K562 (cell line): ENCODE measurements at regions not wholly inside any gene's neighbourhood (a gene's known extent, or its start where the extent isn't known, plus 50 kb on each side); places are given as distances from the start of the nearest gene placed in this dataset.

Experiments used
- ATAC-seq: fragments of 200-7000 bp; cut with Tn5 transposase; 3 replicates; pipeline ENCODE4 v1.9.1; 2020; ENCODE audit warnings: moderate library complexity
- BruUV-seq: library from RNA; stranded (reverse); fragments of 400-500 nt; replicated peaks from 2 replicates; lab custom pipeline; 2021; lab: Mats Ljungman, UMichigan
- CTCF ChIA-PET: fragments of 300-600 bp; formaldehyde crosslinking; extraction: SDS; loops from one replicate; lab custom pipeline; 2021; ENCODE audit warnings: low intra/inter-chr PET ratio; lab: Yijun Ruan, JAX
- POLR2A ChIA-PET: fragments of 300-600, 350-650 bp; sonication (Branson Sonifier 250); formaldehyde crosslinking; extraction: SDS; loops from one replicate; lab custom pipeline; 2021; ENCODE audit warnings: antibody characterized with exemption, inconsistent platforms; lab: Yijun Ruan, JAX
- DNase-seq, 4 experiments: peaks; one replicate each; pipeline versions ENCODE4 v3.0.0 to v3.0.0-alpha.2; 2011 to 2018; ENCODE audit warnings: low spot score in 3 of 4, mixed read lengths in 3 of 4; ENCODE audit errors: extremely low read depth in 1 of 4
- FAIRE-seq: peaks from 2 replicates; lab custom pipeline; 2011; peaks lifted over from hg19 to GRCh38; lab: Jason Lieb, UNC
- H2AFZ ChIP-seq: 2 replicates; pipeline ENCODE4 v1.6.0; 2011; ENCODE audit warnings: low read depth, low read length, control low read depth, inconsistent platforms
- H3K27ac ChIP-seq: fragments of 200-600 bp; 3 replicates; pipeline ENCODE4 v1.8.0; 2011; ENCODE audit warnings: low read depth, mild to moderate bottlenecking, control low read depth, inconsistent platforms, low read length, moderate library complexity, mixed read lengths; ENCODE audit errors: extremely low read depth
- H3K27me3 ChIP-seq, 2 experiments: fragments of 300-600 bp in 1 of 2; 2 replicates in 1 of 2; 3 replicates in 1 of 2; pipeline versions ENCODE4 v1.6.0 to v1.8.0; 2011; ENCODE audit warnings: inconsistent platforms in 2 of 2, low read length in 2 of 2, mild to moderate bottlenecking in 1 of 2, mixed read lengths in 1 of 2, moderate library complexity in 1 of 2; ENCODE audit not compliant: control insufficient read depth in 2 of 2, insufficient read depth in 2 of 2
- H3K36me3 ChIP-seq: fragments of 300-600 bp; 3 replicates; pipeline ENCODE4 v1.8.0; 2011; ENCODE audit warnings: mild to moderate bottlenecking, low read length, inconsistent platforms; ENCODE audit not compliant: control insufficient read depth, insufficient read depth
- H3K4me1 ChIP-seq, 2 experiments: fragments of 200-600 bp in 1 of 2; replicated peaks in 1 of 2; 2 replicates in 1 of 2; 3 replicates in 1 of 2; pipeline versions ENCODE4 v1.5.1 to v1.8.0; 2011; ENCODE audit warnings: inconsistent platforms in 2 of 2, low read length in 2 of 2, mild to moderate bottlenecking in 1 of 2, mixed read lengths in 1 of 2, moderate library complexity in 1 of 2; ENCODE audit not compliant: control insufficient read depth in 2 of 2, insufficient read depth in 2 of 2
- H3K4me2 ChIP-seq: 2 replicates; pipeline ENCODE4 v1.6.1; 2011; ENCODE audit warnings: low read length, control low read depth, inconsistent platforms, mixed read lengths; ENCODE audit not compliant: insufficient read depth
- H3K4me3 ChIP-seq: fragments of 200-600 bp; sonication (generic), shearing (Covaris generic); 2 replicates; pipeline ENCODE4 v1.5.1; 2016; ENCODE audit warnings: control low read depth, inconsistent platforms
- H3K79me2 ChIP-seq: fragments of 200-600 bp; 3 replicates; pipeline ENCODE4 v1.8.0; 2011; ENCODE audit warnings: low read length, inconsistent platforms; ENCODE audit not compliant: control insufficient read depth, insufficient read depth
- H3K9ac ChIP-seq, 2 experiments: 2 replicates each; pipeline versions ENCODE4 v1.6.0 to v1.6.1; 2011; ENCODE audit warnings: low read depth in 2 of 2, low read length in 2 of 2, control low read depth in 1 of 2, inconsistent platforms in 1 of 2, mild to moderate bottlenecking in 1 of 2, mixed read lengths in 1 of 2; ENCODE audit not compliant: insufficient read depth in 1 of 2
- H3K9me1 ChIP-seq: one replicate; pipeline ENCODE4 v1.6.0; 2011; ENCODE audit warnings: inconsistent platforms, mild to moderate bottlenecking, low read length, moderate library complexity; ENCODE audit not compliant: control insufficient read depth, insufficient read depth
- H3K9me3 ChIP-seq: replicated peaks from 2 replicates; pipeline ENCODE4 v1.5.1; 2011; ENCODE audit warnings: low read depth, low read length, inconsistent platforms; ENCODE audit not compliant: control insufficient read depth, insufficient read depth
- H4K20me1 ChIP-seq: replicated peaks from 2 replicates; pipeline ENCODE4 v1.6.1; 2011; ENCODE audit warnings: low read length, inconsistent platforms, mixed read lengths; ENCODE audit not compliant: control insufficient read depth, insufficient read depth
- FOXA3 ChIP-seq, 2 experiments: fragments of 450-650 bp in 1 of 2; sonication (generic) in 1 of 2; formaldehyde crosslinking; IDR thresholded peaks in 1 of 2; conservative IDR thresholded peaks in 1 of 2; 2 replicates each; pipeline versions ENCODE4 v1.4.0 to v1.8.0; 2020 to 2022; ENCODE audit warnings: mild to moderate bottlenecking in 2 of 2, missing genetic modification reagents in 1 of 2
- NCOA2 ChIP-seq, 2 experiments: fragments of 450-650 bp; IDR thresholded peaks; 2 replicates each; pipeline ENCODE4 v1.6.1; 2018; ENCODE audit warnings: mild to moderate bottlenecking in 2 of 2, moderate library complexity in 1 of 2; ENCODE audit not compliant: partially characterized antibody in 2 of 2
- POLR2A ChIP-seq: fragments of 450-650 bp; conservative IDR thresholded peaks from 2 replicates; pipeline ENCODE4 v1.6.1; 2016
- POLR2H ChIP-seq: IDR thresholded peaks from 2 replicates; pipeline ENCODE4 v1.6.1; 2016; ENCODE audit warnings: missing genetic modification characterization, low read depth, mild to moderate bottlenecking, control low read depth, missing compliant biosample characterization, moderate library complexity
- RBM14 ChIP-seq: fragments of 200-400 bp; formaldehyde crosslinking; IDR thresholded peaks from 2 replicates; pipeline ENCODE4 v1.6.1; 2018; ENCODE audit warnings: low read depth, mild to moderate bottlenecking, low read length, moderate library complexity, borderline replicate concordance; ENCODE audit not compliant: insufficient read depth
- SNIP1 ChIP-seq: fragments of 450-650 bp; IDR thresholded peaks from 2 replicates; pipeline ENCODE4 v1.7.1; 2017; ENCODE audit warnings: low read depth, mild to moderate bottlenecking
- STAG1 ChIP-seq: sonication (generic); formaldehyde crosslinking; IDR thresholded peaks from 2 replicates; pipeline ENCODE4 v1.5.0; 2020; ENCODE audit warnings: missing genetic modification reagents, borderline replicate concordance
- TCF7L2 ChIP-seq: fragments of 150-350 bp; IDR thresholded peaks from 2 replicates; pipeline ENCODE4 v1.6.1; 2016; ENCODE audit warnings: low read depth, mild to moderate bottlenecking, low read length, moderate library complexity
- ZNF197 ChIP-seq: fragments of 200-800 bp; sonication (Bioruptor generic); IDR thresholded peaks from 2 replicates; pipeline ENCODE4 v1.6.1; 2016; ENCODE audit warnings: low read depth, missing genetic modification characterization, missing compliant biosample characterization
- WGBS: fragments of 100-300 bp; shearing (Covaris generic); methylation state at CpG from one replicate; pipeline ENCODE4 v1.1.6; 2016; ENCODE audit warnings: low coverage, mixed read lengths; ENCODE audit not compliant: insufficient coverage; ENCODE audit errors: missing lambda C conversion rate; 5-methylcytosine and 5-hydroxymethylcytosine counted together
- in situ Hi-C: fragments of 300-500 bp; cut with MboI; formaldehyde crosslinking; loops from 4 replicates; pipeline ENCODE4 v1.15.0; 2018; ENCODE audit warnings: inconsistent platforms, mixed read lengths
- intact Hi-C: fragments of 100-400 bp; cut with micrococcal nuclease; formaldehyde crosslinking; loops from 2 replicates; pipeline ENCODE4 v1.14.2; 2022
- TF ChIP-seq, protein P1 (sequence below): fragments of 150-350 bp; conservative IDR thresholded peaks from 2 replicates; pipeline ENCODE4 v1.6.1; 2014; ENCODE audit warnings: low read length

- DNase-seq (no peak), FAIRE-seq (no peak), ATAC-seq (no peak)
- Histone ChIP-seq H3K9me3 (no peaks in the 10 kb centered on the region), H3K4me2 (no peak overlapping the region), H3K4me1 (no peaks in the 10 kb centered on the region), H3K9ac (no peak overlapping the region), H3K4me3 (no peak overlapping the region), H2AFZ (no peak overlapping the region), H4K20me1 (no peaks in the 10 kb centered on the region), H3K79me2 (no peaks in the 10 kb centered on the region), H3K27ac (no peak overlapping the region), H3K27me3 (no peaks in the 10 kb centered on the region), H3K36me3 (no peaks in the 10 kb centered on the region), H3K9me1 (no peaks in the 10 kb centered on the region)
- CTCF ChIA-PET, result no interaction called here
- no TSS peak for BruUV-seq
- intact Hi-C loops, result no loop called here
- in situ Hi-C loops, result no loop called here
- POLR2A ChIA-PET, result no interaction called here
- 0% methylated on average over 1 of the region's 1 CpG for WGBS
- TF ChIP-seq RBM14 (no peak), TCF7L2 (no peak), FOXA3 (CRISPR knock-in tag; conservative IDR thresholded peaks at IDR 0.05 in 1 of 2, IDR thresholded peaks at IDR 0.05 in 1 of 2) (no peak), SNIP1 (no peak), ZNF197 (CRISPR knock-in tag) (no peak), POLR2A (no peak), STAG1 (no peak), NCOA2 (IDR thresholded peaks at IDR 0.05; ENCODE audit: partially characterized antibody in 2 of 2) (no peak), POLR2H (tag) (no peak)
- TF ChIP-seq, protein P1, sequence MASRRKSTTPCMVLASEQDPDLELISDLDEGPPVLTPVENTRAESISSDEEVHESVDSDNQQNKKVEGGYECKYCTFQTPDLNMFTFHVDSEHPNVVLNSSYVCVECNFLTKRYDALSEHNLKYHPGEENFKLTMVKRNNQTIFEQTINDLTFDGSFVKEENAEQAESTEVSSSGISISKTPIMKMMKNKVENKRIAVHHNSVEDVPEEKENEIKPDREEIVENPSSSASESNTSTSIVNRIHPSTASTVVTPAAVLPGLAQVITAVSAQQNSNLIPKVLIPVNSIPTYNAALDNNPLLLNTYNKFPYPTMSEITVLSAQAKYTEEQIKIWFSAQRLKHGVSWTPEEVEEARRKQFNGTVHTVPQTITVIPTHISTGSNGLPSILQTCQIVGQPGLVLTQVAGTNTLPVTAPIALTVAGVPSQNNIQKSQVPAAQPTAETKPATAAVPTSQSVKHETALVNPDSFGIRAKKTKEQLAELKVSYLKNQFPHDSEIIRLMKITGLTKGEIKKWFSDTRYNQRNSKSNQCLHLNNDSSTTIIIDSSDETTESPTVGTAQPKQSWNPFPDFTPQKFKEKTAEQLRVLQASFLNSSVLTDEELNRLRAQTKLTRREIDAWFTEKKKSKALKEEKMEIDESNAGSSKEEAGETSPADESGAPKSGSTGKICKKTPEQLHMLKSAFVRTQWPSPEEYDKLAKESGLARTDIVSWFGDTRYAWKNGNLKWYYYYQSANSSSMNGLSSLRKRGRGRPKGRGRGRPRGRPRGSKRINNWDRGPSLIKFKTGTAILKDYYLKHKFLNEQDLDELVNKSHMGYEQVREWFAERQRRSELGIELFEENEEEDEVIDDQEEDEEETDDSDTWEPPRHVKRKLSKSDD, result no peak
Observed at GRCh38 chr6:80566361-80566760, 459.9 kb downstream of the BCKDHB start.
